Endodermal cell (in vitro differentiated cells): ENCODE measurements at regions not wholly inside any gene's neighbourhood (a gene's known extent, or its start where the extent isn't known, plus 50 kb on each side); places are given as distances from the start of the nearest gene placed in this dataset.

Experiments used
- DNase-seq: peaks from one replicate; pipeline ENCODE4 v3.0.0-alpha.2; 2017
- H3K27ac ChIP-seq: 2 replicates; pipeline ENCODE4 v1.5.1; 2013; ENCODE audit warnings: mild to moderate bottlenecking, low read depth, low read length, moderate library complexity
- H3K27me3 ChIP-seq: 2 replicates; pipeline ENCODE4 v1.6.1; 2013; ENCODE audit warnings: mild to moderate bottlenecking, low read length, moderate library complexity; ENCODE audit not compliant: insufficient read depth, control insufficient read depth, poor library complexity, severe bottlenecking
- H3K36me3 ChIP-seq: 2 replicates; pipeline ENCODE4 v1.7.0; 2013; ENCODE audit warnings: mild to moderate bottlenecking, low read length, moderate library complexity; ENCODE audit not compliant: control insufficient read depth, insufficient read depth
- H3K4me1 ChIP-seq: one replicate; pipeline ENCODE4 v1.7.0; 2013; ENCODE audit warnings: low read length; ENCODE audit not compliant: control insufficient read depth, insufficient read depth
- H3K4me3 ChIP-seq: 2 replicates; pipeline ENCODE4 v1.5.1; 2013; ENCODE audit warnings: mild to moderate bottlenecking, low read length, moderate library complexity
- H3K9ac ChIP-seq: 2 replicates; pipeline ENCODE4 v1.6.1; 2013; ENCODE audit warnings: mild to moderate bottlenecking, low read length, moderate library complexity; ENCODE audit not compliant: poor library complexity, severe bottlenecking; ENCODE audit errors: extremely low read depth
- H3K9me3 ChIP-seq: 2 replicates; pipeline ENCODE4 v1.6.1; 2013; ENCODE audit warnings: mild to moderate bottlenecking, low read length, moderate library complexity; ENCODE audit not compliant: control insufficient read depth
- H3K27ac Mint-ChIP-seq: 2 replicates; pipeline ENCODE4 v1.8.0; 2020; ENCODE audit warnings: mixed read lengths
- H3K27me3 Mint-ChIP-seq: 2 replicates; pipeline ENCODE4 v1.8.0; 2021; ENCODE audit warnings: mild to moderate bottlenecking, mixed read lengths; ENCODE audit not compliant: insufficient read depth
- H3K36me3 Mint-ChIP-seq: 2 replicates; pipeline ENCODE4 v1.8.0; 2020; ENCODE audit warnings: low read depth, mixed read lengths
- H3K4me1 Mint-ChIP-seq: 2 replicates; pipeline ENCODE4 v1.8.0; 2020; ENCODE audit warnings: mixed read lengths
- H3K4me3 Mint-ChIP-seq: 2 replicates; pipeline ENCODE4 v1.8.0; 2020; ENCODE audit warnings: mild to moderate bottlenecking, moderate library complexity, mixed read lengths
- H3K9me3 Mint-ChIP-seq: 2 replicates; pipeline ENCODE4 v1.8.0; 2020; ENCODE audit warnings: mild to moderate bottlenecking, mixed read lengths
- WGBS, 2 experiments: methylation state at CpG; one replicate each; pipeline versions ENCODE4 v1.1.5 to v1.1.7; 2013; ENCODE audit warnings: missing lambda C conversion rate in 2 of 2, mixed read lengths in 1 of 2; ENCODE audit not compliant: insufficient coverage in 1 of 2, insufficient read length in 1 of 2; 5-methylcytosine and 5-hydroxymethylcytosine counted together
- TF ChIP-seq, protein P1 (sequence below): fragments of 200-600 bp; sonication (generic); conservative IDR thresholded peaks from 2 replicates; pipeline ENCODE4 v1.5.0; 2021; ENCODE audit warnings: antibody characterized with exemption, mild to moderate bottlenecking

DNA sequence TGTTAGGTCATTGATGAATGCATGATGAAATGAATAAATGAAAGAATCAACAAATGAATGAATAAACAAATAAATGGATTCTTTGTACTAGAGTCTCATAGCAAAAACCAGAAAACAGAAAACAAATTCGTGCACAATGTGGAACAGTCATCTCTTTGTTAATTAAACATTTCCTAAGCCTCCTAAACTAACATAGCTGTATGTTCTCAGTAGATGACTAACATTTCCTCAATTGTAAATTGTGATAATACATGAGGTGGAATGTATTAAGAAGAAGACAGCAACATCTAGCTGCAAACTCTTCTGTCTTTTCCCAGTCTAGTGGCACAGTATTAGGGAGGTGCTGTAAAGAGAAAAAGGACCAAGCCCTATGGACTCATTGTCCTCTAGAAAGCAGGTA lies 1021.0 kb downstream of the MCTP2 start:
- H3K9me3 Mint-ChIP-seq, result peaks cover 5% of the 10 kb centered on the region
- Histone ChIP-seq H3K9me3 (no peaks in the 10 kb centered on the region), H3K27ac (no peak overlapping the region), H3K4me1 (no peaks in the 10 kb centered on the region), H3K27me3 (no peaks in the 10 kb centered on the region), H3K4me3 (no peak overlapping the region), H3K36me3 (no peaks in the 10 kb centered on the region), H3K9ac (no peak overlapping the region)
- peaks cover 2% of the 10 kb centered on the region for H3K36me3 Mint-ChIP-seq
- DNase-seq, result no peak
- H3K27ac Mint-ChIP-seq, result no peak overlapping the region
- H3K4me1 Mint-ChIP-seq, result peaks cover 3% of the 10 kb centered on the region
- no peaks in the 10 kb centered on the region for H3K27me3 Mint-ChIP-seq
- WGBS, 2 experiments, result 86% methylated on average over 1 of the region's 1 CpG; no CpG with 5 or more reads in 1 of the 2 experiments
- TF ChIP-seq, protein P1, sequence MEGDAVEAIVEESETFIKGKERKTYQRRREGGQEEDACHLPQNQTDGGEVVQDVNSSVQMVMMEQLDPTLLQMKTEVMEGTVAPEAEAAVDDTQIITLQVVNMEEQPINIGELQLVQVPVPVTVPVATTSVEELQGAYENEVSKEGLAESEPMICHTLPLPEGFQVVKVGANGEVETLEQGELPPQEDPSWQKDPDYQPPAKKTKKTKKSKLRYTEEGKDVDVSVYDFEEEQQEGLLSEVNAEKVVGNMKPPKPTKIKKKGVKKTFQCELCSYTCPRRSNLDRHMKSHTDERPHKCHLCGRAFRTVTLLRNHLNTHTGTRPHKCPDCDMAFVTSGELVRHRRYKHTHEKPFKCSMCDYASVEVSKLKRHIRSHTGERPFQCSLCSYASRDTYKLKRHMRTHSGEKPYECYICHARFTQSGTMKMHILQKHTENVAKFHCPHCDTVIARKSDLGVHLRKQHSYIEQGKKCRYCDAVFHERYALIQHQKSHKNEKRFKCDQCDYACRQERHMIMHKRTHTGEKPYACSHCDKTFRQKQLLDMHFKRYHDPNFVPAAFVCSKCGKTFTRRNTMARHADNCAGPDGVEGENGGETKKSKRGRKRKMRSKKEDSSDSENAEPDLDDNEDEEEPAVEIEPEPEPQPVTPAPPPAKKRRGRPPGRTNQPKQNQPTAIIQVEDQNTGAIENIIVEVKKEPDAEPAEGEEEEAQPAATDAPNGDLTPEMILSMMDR, result no peak
- H3K4me3 Mint-ChIP-seq, result no peak overlapping the region

GRCh38 chr15:95254263-95254662 lies 1022.9 kb downstream of the MCTP2 start:
- H3K9me3 ChIP-seq, result no peaks in the 10 kb centered on the region
- no peaks in the 10 kb centered on the region for H3K27me3 ChIP-seq
- TF ChIP-seq, protein P1, result no peak
- peaks cover 3% of the 10 kb centered on the region for H3K4me1 Mint-ChIP-seq
- no peak overlapping the region for H3K27ac ChIP-seq
- DNase-seq, result no peak
- no peak overlapping the region for H3K9ac ChIP-seq
- WGBS, 2 experiments, result 98 to 100% methylated on average over 1 to 3 of the region's 3 CpGs
- H3K27me3 Mint-ChIP-seq, result no peaks in the 10 kb centered on the region
- H3K27ac Mint-ChIP-seq, result no peak overlapping the region
- no peak overlapping the region for H3K4me3 ChIP-seq
- H3K9me3 Mint-ChIP-seq, result no peaks in the 10 kb centered on the region
- no peaks in the 10 kb centered on the region for H3K36me3 Mint-ChIP-seq
- no peaks in the 10 kb centered on the region for H3K4me1 ChIP-seq
- no peak overlapping the region for H3K4me3 Mint-ChIP-seq
- no peaks in the 10 kb centered on the region for H3K36me3 ChIP-seq

DNA sequence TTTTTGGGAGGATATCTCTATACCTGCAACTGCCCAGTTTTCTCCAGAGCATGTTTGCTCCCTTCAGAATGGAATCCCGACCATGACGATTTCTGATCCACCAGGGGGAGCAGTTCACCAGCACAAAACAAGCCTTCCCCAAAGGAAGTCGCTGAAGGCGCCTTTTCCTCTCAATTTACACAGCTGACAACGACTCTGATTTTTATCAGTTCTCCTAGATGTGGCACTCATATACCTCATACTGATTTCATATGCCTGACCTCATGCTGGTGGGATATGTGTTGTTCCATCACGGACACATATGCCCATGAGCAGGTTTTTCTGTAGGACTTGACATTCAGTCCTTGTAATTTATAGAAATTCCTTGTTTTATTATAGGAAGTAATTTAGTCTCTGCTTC lies 1028.2 kb downstream of the MCTP2 start:
- Mint-ChIP-seq H3K36me3 (no peaks in the 10 kb centered on the region), H3K4me1 (peaks cover 10% of the 10 kb centered on the region), H3K9me3 (no peaks in the 10 kb centered on the region), H3K4me3 (no peak overlapping the region), H3K27me3 (no peaks in the 10 kb centered on the region), H3K27ac (no peak overlapping the region)
- H3K9ac ChIP-seq, result no peak overlapping the region
- H3K27me3 ChIP-seq, result no peaks in the 10 kb centered on the region
- TF ChIP-seq, protein P1, result peak; percentile 87
- no peak overlapping the region for H3K27ac ChIP-seq
- no peaks in the 10 kb centered on the region for H3K4me1 ChIP-seq
- WGBS, 2 experiments, result 4 to 12% methylated on average over 5 to 6 of the region's 6 CpGs
- H3K36me3 ChIP-seq, result no peaks in the 10 kb centered on the region
- no peaks in the 10 kb centered on the region for H3K9me3 ChIP-seq
- no peak overlapping the region for H3K4me3 ChIP-seq
- DNase-seq, result peak; percentile 85
